ENCODE measurements at regions not wholly inside any gene's neighbourhood (a gene's known extent, or its start where the extent isn't known, plus 50 kb on each side); places are given as distances from the start of the nearest gene placed in this dataset.

DNA sequence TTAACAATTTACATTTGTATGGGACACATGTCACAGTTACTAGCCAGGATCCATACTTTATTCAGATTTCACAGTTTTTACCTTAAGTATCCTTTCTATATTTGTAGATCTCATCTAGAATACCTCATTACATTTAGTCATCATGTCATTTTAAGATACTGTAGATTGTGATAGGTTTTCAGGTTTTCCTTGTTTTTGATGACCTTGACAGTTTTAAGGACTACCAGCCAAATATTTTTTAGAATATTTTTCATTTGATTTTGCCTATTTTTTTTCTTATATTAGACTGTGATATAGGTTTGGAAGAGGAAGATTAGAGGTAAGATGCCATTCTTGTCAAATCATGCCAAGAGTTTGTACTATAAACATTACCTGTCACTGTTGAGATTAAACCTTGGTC lies 460.3 kb downstream of the ANKRD7 start:
- no peak for TF ChIP-seq EZH2phosphoT487 (IDR thresholded peaks at IDR 0.05; ENCODE audit: borderline replicate concordance)
- TF ChIP-seq, protein P1, sequence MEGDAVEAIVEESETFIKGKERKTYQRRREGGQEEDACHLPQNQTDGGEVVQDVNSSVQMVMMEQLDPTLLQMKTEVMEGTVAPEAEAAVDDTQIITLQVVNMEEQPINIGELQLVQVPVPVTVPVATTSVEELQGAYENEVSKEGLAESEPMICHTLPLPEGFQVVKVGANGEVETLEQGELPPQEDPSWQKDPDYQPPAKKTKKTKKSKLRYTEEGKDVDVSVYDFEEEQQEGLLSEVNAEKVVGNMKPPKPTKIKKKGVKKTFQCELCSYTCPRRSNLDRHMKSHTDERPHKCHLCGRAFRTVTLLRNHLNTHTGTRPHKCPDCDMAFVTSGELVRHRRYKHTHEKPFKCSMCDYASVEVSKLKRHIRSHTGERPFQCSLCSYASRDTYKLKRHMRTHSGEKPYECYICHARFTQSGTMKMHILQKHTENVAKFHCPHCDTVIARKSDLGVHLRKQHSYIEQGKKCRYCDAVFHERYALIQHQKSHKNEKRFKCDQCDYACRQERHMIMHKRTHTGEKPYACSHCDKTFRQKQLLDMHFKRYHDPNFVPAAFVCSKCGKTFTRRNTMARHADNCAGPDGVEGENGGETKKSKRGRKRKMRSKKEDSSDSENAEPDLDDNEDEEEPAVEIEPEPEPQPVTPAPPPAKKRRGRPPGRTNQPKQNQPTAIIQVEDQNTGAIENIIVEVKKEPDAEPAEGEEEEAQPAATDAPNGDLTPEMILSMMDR (conservative IDR thresholded peaks at IDR 0.05; ENCODE audit: low read length): no peak

Measured in Loucy (cell line).